Activated T-cell treated with anti-CD3 and anti-CD28 coated beads for 24 hours (primary cell): ENCODE measurements at regions not wholly inside any gene's neighbourhood (a gene's known extent, or its start where the extent isn't known, plus 50 kb on each side); places are given as distances from the start of the nearest gene placed in this dataset.
"Not testable (repeated sequence)": the region's sequence is repeated elsewhere in the genome, so short reads cannot be mapped to it uniquely, and the experiment has no call there.

Experiments
- DNase-seq: peaks from one replicate; pipeline ENCODE4 v3.0.0-alpha.2; 2020; ENCODE audit warnings: low read depth

DNA sequence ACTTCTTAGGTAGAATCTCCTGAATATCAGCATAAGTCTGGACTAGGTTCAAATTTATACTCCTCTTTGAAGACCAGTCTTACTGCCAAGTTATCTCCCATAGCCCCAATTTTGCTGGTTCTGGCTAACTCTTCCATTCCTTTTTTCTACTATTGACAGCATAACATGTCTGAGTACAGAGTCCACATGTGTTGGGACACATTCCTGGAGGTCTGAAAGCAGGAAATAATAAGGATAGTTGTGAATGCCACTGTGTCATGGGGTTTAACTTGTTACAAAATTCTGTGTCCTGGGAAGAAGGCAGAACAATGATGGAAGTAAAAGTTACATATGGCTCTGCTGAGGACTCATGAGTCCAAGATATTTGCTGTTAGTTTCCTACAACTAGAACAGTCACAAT, 57.4 kb upstream of the ZBTB20 start:
- DNase-seq, result no peak

DNA sequence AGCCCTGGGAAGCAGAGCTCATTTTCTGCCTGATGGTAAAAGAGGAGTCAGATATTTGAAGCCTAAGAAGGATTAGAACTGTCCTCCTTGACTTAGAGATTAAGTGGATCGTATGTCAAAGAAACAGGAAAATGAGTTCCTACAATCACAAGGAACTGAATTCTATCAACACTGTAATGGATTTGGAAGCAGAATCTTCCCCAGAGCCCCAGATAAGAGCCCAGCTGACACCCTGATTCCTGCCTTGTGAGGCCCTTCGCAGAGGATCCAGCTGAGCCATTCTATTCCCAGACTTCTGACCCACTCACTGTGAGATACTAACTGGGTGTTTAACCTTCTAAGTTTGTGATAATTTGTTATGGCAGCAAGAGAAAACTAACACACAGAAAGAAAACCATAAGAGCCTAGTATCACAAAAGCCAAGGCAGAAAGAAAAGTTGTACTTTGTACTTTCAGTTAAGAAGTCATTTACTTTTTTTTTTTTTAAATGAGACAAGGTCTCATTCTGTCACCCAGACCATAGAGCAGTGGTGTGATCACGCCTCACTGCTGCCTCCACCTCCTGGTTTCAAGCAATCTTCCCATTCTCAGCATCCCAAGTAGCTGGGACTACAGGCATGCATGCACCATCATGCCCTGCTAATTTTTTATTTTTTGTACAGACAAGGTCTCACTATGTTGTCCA, 61.1 kb upstream of the ZBTB20 start:
- no peak for DNase-seq

DNA sequence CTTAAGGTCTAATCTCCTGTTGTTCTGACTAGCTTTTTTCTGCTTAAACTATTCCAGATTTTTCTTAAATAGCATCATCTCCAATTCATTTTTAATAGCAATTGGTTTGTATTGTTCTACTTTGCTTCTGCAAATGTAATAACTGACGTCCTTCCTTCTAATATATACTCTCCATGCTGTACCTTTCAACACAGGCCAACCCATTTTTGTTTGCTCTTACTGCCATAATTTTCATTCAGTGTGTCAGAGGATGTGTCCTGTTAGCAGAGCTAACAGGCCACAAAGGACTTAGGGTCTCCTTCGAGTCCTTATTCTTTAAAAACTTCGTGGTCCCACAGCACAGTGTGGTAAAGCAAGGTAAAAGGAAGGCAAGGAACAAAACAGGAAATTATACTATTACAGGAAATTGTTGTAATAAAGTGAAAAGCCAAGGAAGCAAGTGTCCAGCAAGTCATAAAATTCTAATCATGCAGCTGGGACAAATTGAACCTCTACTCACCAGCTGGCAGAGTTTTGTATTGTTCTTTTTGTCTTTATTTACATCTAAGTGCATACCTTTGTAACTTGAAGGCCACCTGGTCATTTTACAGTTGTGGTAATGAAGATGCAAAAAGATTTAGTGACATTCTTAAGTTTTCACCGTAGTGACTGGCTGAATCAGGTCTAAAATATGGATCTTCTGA, 64.9 kb upstream of the ZBTB20 start:
- no peak for DNase-seq

DNA sequence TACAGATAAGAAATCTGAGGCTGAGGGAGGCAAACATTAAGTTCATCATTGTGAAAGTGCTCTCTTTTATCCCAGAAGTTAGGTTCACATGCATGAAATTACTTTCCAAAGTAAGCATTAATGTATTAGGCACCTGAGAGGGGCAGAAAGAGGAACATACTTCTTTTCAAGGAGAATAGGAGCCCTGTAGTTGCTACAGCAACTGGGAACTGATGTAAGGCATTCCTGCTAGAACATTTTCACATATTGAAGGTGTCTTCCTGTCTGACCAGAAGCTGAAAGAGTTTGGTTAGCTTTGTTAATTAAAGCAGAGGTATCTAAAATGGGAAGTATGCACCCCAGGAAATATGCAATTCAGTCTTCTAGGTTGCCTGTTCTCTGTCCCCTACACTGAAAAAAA, 65.5 kb upstream of the ZBTB20 start:
- DNase-seq, result no peak

DNA sequence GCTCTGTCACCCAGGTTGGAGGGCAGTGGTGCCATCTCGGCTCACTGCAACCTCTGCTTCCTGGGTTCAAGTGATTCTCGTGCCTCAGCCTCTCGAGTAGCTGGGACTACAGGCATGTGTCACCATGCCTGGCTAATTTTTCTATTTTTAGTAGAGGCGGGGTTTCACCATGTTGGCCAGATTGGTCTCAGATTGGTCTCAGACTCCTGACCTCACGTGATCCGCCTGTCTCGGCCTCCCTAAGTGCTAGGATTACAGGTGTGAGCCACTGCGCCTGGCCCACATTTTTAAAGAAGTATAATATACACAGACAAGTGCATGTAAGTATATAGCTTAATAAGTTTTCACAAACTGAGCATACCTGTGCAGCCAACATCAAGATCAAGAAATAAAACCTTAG, 66.0 kb upstream of the ZBTB20 start:
- DNase-seq, result not testable (repeated sequence)

DNA sequence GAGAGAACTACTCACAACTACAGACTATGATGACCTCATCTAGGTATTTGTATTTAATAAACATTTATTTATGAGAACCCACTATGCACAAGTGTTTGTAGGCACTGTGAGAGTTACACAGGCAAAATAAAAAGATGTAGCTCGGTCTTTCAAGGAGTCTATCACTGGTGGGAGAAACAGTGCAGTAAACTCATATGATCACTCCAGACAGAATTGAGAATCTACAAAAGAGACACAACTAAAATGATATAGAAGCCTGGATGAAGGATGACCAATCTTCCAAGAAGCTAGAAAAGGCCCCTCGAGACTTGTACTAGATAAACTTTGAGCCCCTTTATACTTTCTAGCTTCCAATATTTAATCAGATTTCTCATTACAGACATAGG, 70.2 kb upstream of the ZBTB20 start:
- no peak for DNase-seq

DNA sequence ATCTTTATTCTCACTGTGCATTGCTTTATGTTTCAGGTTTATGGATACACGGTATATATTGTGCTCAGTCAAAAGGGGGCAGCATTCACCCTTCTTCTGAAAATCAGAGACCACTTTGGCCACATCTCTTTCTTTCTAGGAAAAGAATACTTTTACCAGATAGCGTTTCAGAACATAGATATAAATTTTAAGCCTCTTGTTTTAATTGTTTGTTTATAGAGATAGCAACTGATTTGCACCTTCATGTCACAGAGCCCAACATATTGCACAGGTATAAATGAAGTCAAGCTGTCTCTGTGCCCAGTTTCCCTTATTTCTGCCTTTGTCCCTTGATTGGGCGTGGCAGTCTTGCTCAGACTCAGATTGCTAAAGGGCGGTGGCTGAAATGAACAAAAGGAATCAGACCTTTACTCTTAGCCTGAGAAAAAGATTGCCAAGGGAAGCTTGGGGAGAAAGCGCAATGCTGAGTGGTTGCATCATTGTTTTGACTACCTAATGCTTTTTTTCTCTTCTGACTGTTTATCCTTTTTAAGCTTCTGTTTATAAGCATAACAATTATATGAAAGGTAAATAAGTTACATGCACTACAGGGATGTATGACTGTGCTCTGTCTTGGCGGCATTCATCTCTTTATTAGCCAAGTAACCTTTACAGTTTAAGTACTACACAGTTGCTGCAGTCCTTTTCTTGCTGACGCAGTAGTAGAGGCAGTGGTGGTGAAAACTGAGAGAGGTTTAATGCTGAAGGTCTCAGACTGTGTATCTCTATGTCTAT, 70.8 kb upstream of the ZBTB20 start:
- peak; percentile 4 for DNase-seq

DNA sequence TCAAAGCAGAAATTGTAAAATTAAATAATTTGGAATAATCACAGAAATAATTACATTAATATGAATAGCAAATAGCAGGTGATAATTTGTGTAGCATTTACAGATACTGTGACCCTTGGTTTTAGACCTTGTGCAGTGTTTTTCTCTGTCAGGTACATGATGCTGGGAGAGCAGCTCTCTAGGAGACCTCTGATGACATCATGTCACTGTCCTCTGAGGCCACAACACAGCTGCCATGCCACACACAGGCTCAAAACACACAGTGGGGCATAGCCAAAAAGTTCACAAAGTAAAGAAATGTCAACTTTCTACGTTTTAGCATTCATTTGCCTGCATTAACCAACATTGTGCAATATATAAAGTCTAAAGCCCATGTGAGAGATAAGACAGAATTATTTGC, 71.8 kb upstream of the ZBTB20 start:
- no peak for DNase-seq

DNA sequence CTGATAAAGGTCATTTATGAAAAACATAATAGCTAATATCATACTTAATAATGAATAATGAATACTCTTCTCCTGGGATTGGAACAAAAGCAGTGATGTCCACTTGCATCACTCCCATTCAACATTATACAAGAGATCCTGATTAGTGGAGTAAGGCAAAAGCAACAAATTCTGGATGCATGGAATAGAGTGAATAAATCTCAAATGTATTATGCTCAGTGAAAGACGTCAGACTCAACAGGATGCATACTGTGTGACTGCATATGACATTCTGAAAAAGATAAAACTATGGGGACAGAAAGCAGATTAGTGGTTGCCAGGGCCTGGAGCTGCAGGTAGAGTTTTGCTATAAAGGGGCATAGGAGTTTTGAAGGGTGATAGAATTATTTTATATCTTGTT, 77.6 kb upstream of the ZBTB20 start:
- no peak for DNase-seq

DNA sequence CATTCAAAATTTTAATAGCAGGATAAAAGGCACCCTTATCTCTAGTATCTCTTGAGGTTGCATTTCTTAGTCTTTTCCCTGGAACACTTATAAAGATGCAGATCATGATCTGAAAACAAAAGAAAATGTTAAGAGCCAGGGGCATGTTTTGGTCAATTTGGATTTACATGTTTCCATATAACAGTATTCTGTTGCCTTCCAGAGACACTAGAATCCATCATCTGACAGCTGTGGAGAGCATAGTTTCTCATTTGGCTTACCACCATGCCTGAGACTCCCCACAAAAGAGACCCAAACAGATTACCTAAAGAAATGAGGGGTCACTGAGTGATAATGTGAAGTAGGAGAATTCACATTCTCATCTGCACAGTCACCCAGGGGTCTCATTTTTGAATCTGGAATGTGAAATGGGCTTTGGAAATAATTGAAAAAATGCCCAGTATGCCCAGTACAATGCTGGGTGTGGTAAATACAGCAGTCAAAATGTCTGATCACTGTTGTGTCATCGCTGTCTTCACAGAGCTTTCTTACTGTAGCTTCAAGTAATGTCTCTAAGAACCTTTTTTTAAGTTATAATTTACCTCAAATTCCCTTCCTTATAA, 79.9 kb upstream of the ZBTB20 start:
- DNase-seq, result no peak

DNA sequence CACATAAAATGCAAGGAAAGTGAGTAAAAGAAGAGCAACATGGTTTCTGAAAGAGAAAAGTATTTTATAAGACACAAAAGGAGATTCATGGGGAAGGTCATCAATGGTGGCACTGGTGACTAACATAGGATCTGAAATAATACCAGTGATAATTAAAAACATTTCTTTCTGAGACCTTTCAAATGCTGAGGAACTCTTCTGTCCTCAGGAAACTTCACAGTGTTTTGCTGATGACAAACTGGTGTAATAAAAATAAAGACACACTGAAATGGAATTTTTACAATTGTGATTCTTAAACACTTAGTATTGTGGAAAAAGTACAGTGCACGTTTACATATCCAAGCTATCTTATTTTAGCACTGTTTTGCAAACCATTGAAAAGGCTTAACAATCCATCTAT, 80.4 kb upstream of the ZBTB20 start:
- no peak for DNase-seq

DNA sequence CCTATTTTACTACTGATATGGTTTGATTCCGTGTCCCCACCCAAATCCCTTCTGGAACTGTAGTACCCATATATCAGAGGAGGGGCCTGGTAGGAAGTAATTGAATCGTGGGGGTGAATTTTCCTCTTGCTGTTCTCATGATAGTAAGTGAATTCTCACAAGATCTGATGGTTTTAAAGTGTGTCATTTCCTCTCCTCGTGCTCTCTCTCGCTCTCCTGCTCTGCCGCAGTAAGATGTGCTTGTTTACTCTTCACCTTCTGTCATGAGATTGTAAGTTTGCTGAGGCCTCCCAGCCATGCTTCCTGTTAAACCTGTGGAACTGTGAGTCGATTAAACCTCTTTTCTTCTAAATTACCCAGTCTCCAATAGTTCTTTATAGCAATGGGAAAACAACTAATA, 81.2 kb upstream of the ZBTB20 start:
- no peak for DNase-seq

DNA sequence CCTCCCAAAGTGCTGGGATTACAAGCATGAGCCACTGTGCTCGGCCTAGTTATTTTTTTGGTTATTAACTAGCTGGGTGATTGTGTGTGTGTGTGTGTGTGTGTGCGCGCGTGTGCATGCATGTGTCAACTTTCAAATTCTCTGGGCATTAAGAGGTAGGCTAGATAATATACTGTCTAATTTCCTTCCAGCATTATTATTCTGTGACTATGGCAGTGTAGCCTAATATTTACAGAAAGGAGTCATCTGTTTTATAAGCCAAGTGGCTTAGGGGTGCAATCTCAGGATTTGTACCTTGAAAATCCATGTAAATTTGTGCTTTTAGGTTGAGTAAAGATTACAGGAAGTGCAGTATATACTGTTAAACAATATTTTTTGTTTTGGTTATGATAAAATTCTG, 85.1 kb upstream of the ZBTB20 start:
- DNase-seq, result no peak

DNA sequence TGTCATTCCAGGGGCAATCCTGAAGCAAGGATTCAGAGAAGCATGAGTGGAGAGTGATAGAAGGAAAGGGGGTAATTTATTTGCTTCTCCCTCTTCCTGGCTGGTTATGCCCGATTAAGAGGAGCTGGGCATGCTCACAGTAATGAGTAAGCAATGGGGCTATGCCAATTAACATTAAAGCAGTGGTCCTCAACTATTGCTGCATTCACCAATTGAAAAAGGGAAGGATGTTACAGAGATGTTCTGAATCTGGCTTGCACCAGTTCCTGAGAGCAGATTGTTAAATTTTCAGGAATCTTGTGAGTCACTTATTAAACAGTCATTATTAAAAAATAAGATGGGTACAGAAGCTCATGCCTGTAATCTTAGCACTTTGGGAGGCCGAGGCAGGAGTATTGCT, 85.9 kb upstream of the ZBTB20 start:
- DNase-seq, result no peak

DNA sequence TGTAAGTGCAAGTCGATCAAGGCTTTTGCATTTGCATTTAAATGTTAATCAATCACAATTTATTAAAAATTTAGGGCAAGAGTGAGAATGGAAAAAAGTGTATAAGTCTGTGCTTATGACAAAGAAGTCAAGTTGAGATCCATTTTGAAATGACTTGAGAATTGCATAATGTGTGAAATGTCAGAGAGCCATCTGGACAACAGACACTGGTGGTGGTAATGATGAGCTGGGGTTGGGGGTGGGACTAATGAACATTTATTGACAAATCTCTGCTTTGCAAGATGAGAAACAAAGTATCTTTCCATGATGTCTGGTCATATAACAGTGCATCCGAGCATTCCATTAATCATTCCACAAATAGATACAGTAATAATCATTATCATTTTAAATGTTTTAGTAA, 89.4 kb upstream of the ZBTB20 start:
- no peak for DNase-seq

DNA sequence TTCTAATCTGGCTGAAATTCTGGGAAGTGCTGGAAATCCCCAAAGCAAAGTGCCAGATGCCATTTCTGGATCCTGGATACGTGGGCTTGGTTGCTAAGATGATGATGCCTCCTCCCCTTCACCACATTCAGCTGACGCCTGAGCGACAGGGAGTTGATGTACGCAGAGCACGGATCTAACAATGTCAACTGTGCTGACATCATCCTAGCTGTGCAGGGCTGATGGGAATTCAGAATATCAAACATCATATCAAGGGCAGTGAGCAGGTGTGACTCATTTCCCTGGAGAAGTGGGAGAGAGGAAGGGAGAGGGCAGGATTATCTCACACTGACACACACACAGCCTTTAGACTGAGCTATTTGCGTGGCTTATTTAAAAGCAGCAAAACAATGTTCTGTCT, 92.6 kb upstream of the ZBTB20 start:
- DNase-seq, result no peak

DNA sequence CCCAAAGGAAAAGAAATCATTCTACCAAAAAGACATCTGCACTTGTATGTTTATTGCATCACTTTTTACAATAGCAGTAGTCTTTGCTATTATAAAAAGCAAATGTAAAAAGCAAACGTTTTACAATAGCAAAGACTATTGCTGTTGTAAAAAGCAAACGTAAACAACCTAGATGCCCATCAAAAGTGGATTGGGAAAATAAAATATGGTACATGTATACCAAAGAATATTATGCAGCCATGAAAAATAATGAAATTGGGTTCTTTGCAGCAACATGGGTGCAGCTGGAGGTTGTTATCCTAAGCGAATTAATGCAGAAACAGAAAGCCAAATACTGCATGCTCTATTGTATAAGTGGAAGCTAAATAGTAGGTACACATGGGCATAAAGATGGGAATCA, 97.3 kb upstream of the ZBTB20 start:
- DNase-seq, result no peak

DNA sequence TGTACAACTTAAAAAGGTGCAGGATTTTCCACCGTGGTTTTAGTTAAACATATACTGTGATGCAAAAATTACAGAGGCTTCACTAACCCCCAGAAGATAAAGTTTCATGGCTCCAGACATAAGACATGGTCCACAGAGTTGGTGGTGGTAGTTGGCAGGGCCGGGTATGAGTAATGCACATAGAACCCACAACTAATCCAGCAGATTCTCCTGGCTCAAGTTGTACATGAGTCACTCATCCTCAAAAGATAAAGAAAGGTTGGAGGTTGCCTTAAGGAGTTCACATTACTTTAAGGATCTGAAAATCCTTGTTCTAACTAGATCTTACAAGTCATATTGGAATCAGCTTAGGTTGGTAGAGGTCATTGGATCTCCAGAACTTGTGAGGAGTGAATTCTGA, 98.3 kb upstream of the ZBTB20 start:
- DNase-seq, result no peak

DNA sequence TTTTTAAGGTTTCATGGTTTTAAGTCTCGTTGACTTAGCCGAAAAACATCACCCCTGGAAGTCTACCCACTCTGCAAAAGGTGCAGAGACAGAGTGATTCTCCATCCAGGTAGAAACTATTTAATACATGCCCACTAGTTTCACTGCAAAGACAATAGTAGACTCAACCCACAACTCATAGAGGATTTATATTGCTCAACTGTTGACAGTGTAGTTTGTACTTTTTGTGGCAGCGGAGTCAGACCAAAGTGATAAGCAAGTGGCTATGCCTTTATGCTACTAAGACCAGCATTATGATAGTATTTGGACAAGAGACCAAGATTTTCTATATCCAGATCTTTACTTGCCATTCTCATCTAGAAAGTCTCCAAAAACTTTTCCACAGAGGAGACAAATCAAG, 98.8 kb upstream of the ZBTB20 start:
- no peak for DNase-seq

DNA sequence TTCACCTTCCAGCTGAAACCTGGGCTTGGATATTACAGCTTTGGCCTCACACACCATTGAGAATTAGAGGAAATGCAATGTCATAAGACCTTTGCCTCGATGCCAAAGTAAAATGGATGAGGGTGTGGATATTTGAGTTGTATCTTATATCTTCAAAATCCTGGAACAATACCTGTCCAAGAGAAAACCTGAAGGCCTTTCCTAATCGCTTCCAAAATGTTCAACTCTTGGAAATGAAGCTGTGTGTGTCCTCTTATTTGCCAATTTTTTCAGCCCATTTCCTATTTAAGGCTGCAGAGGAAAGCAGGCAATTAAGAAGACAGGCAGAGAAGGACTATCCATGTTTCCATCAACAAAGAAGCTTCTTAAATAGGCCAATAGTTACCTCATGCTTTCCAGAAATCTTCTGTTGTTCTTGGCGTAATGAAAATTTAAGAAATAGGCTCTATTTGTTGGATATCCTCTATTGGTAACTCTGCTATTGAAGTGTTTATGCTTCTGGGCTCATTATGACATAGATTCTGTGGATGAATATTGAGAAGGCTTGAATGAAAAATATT, 99.5 kb upstream of the ZBTB20 start:
- DNase-seq, result no peak

DNA sequence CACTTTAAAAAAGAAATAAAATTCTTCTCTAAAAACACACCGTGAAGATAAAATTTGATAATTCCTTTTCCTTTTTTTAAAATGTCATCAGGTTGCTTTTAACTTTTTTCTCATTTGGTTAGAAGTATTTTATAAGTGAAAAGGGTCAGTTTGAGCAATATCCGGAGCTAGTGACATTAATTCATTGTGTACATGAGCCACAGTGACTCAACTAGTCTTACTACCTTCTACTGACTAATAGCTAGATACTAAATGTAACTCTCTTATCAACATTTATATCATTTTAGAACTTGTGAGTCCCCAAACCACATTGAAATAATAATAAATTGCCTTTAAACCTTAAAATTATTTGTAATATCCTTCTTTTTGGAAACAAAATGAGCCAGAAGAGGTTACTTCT, 101.2 kb upstream of the ZBTB20 start:
- DNase-seq, result no peak

DNA sequence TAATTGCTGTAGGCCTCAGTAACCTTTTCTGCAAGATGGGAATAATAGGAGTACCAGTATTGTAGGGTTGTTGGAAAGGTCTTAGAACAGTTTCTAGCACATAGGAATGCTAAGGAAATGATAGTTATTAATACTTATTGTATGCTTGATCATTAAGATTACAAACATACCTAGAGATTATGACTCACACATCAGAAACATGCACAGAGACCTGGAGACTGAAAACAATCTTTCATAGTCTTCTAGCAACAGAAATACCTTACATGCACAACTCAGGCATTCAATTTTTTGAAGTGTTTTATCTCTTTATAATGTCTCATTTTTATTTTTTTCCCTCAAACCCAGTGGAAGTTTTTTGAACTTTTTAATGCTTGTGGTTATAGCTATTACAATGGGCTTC, 104.4 kb upstream of the ZBTB20 start:
- no peak for DNase-seq

DNA sequence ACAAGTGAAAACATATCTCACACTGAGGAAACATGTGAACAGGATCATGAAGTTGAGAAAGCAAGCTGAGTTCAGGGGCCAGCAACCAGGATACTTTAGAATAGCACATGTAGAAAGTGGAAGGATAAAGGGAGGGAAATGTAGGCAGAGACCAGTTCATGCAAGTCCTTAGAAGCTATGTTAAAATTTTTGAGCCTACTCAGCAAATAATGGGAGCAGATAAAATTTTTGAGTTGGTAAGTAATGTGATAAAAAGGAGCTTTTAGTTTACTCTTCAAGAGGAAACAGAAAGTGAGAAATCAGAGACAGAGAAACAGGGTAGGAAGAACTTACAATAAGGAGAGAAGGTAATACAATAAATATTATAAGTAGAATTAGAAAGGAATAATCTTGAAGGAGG, 105.6 kb upstream of the ZBTB20 start:
- no peak for DNase-seq
